Central memory CD4-positive, alpha-beta T cell (primary cell): ENCODE measurements at regions not wholly inside any gene's neighbourhood (a gene's known extent, or its start where the extent isn't known, plus 50 kb on each side); places are given as distances from the start of the nearest gene placed in this dataset.
"Not testable (repeated sequence)": the region's sequence is repeated elsewhere in the genome, so short reads cannot be mapped to it uniquely, and the experiment has no call there.

Source experiments
- DNase-seq: peaks from one replicate; pipeline ENCODE4 v3.0.0; 2022

DNA sequence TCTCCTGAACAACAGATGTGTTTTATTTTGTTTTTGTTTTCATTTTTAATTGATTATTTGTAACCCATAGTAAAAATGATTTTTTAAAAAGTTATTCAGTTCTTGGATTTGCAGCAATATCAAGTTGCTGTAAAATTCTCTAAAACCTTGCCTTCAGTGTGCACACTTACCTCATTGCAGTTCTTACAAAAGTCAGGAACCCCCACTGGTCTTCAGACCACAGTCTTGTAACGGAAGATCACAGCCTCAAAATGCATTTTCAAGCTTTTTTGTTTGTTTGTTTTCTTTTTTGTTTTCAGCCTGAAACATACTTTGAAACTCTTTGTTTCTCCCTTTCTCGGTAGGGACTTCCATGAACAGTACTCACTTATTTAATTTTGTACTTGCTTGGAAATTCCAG is 1012.8 kb upstream of the GYPC start:
- no peak for DNase-seq

DNA sequence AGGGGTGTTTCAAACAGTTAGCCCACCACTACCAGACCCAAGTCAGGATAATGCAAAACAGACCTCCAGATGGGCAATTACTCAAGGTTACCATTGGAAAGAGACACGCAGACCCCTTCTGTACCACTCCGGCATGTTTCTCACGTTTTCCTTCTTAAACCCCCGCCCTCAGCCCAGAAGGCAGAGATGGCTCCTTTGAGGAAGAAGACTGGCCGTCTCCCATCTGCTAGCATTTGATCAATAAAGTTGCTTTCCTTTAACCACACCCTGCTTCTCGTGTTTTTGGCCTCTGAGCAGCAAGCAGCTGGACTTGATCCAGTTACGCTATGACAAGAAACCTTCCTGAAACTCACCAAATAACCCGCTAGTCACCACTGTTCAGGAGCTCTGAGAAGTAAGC is 1012.4 kb upstream of the GYPC start:
- DNase-seq: no peak

DNA sequence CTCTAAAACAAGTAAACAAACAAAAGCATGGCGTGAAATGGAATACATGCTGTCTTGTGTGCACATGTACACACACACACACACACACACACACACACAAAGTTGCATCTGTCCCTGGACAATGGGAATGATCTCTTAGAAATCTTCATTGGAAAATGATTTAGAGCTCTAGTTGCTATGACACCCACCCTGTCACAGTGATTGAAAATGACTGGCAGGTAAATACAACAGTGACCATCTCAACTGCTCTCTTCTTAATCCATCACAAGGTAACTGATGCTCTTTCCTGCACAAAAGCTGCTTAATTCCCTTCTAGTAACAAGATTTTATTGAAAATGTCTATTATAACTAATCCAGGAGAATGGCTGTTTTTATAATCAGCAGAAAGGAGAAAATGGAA is 1011.7 kb upstream of the GYPC start:
- no peak for DNase-seq

DNA sequence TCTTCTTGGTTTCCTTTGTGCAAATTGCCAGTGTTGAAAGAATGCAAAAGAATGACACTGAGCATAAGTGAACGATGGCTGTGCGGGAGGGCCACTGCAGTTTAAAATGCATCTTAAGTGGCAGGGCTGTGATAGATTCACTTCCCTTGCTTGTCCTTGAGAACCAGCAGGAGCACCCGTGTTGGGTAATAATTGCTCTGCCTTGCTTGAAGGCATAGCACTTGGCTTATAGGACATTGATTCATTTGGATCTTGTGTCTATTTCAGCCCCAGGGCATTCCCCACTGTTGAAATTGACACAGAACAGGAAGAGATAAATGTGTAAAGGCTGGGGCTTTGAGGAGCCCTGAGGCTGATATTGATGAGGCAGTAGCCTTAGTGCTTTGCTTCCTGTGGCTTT is 1003.7 kb upstream of the GYPC start:
- DNase-seq: no peak

DNA sequence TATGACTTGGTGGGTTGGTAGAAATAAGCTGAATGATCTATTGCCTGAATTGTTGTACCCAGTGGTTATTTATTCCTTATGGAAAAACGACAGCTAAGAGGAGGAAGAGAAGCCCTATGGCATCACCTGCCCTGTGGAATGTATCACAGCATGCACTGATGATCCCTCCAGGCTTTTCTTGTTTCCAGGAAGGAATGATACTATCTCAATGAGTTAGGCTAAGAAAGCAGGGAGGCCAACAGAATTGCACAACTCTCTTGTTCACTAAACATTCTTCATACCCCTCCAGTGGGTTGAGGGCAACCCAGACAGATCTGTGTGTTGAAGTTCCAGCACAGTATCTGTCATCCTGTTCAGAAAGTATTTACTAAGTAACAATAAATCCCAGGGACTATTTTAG is 1001.7 kb upstream of the GYPC start:
- no peak for DNase-seq

DNA sequence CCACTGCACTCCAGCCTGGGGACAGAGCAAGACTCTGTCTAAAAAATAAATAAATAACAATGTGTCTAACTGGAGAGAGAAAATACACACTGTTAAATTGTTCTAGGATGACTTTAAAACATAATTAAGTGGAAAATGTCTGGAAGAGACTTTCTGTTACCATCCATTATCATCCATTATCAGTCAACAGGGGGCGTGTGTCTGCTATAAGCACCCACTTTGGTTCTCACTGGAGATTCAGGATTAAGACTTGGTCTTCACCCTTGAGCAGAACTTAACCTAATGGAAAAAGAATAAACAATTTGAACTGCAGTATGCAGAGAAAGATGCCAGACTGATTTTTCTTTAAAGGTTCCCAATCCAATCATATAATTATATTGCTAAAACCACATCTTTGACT is 999.8 kb upstream of the GYPC start:
- DNase-seq: no peak

DNA sequence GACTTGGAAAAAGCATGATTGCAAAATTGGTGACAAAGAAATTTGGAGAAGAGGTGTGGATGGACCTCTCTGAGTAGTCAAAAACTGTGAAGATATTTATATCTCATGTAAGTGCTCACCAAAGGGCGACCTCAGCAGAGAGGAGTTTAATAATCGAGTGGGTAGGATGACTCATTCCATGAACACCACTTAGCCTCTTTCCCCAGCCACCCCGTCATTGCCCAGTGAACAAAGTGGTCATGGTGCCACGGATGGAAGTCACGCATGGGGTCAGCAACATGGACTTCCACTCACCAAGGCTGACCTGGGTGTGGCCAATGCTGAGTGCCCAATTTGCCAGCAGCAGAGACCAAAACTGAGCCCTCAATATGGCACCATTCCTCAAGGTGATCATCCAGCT is 997.4 kb upstream of the GYPC start:
- DNase-seq: no peak

DNA sequence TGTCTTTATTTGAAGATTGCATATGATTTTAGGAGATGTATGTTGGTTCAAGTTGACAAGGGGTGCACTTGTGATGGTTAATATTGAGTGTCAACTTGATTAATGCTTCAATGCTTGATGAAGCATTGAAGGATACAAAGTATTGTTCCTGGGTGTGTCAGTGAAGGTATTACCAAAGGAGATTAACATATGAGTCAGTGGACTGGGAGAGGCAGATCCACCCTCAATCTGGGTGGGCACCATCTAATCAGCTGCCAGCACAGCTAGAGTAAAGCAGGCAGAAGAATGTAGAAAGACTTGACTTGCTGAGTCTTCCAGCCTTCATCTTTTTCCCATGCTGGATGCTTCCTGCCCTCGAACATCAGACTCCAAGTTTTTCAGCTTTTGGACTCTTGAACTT is 995.6 kb upstream of the GYPC start:
- DNase-seq: not testable (repeated sequence)

DNA sequence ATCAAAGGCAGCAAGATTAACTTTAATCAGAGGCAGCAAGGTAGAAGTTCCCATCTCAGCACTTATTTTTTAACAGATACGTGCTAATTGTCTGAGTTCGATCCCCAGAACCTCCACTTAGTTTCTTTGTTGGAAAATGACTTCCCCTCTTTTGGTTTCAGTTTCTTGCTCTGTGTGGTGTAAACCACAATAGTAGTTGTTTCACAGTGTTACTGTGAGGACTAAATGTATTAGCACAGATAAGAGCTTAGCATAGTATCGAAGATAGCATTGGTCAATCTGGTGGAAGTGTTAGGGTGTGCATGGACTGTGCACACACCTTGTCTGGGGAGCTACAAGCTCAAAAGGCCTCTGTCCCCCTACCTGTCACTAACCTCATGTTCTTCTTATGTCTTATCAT is 988.3 kb upstream of the GYPC start:
- DNase-seq: no peak

DNA sequence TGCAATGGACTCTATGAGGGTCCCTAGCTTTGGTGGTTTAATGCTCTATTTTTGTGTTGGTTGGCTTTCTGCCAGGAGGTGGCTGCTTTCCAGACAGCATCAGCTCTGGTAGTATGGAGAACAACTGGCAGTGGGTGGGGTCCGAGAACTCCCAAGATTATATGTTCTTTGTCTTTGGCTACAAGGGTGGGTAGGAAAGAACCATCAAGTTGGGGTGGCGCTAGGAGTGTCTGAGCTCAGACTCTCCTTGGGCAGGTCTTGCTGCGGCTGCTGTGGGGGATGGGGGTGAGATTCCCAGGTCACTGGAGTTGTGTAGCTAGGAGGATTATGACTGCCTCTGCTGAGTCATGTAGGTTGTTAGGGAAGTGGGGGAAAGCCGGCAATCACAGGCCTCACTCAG is 976.1 kb upstream of the GYPC start:
- no peak for DNase-seq

DNA sequence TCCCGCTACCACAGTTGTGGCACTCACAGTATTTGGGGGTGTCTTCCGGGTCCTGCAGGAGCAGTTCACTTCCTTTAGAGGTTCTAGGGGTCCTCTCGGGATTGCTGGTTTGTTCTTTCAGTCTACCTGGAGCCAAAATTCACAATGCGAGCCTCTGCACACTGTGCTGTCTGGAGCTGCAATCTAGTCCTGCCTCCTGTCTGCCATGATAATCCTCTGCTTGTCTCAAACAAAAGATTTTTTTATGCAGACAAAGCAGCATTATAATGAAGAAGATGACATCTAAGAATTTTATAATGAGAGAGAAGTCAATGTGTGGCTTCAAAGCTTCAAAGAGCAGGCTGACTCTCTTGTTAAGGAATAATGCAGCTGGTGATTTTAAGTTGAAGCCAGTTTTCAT is 975.1 kb upstream of the GYPC start:
- no peak for DNase-seq

DNA sequence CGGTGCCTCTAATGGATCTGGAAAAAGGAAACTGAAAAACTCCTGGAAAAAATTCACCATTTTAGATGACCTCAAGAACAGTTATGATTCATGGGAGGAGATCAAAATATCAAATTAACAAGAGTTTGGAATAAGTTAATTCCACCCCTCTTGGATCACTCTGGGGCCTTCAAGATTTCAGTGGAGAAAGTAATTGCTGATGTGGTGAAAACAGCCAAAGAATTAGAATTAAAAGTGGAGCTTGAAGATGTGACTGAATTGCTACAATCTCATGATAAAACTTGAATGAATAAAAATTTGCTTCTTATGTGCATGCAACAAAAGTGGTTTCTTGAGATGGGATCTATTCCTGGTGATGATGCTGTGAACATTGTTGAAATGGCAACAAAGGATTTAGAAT is 974.4 kb upstream of the GYPC start:
- no peak for DNase-seq

DNA sequence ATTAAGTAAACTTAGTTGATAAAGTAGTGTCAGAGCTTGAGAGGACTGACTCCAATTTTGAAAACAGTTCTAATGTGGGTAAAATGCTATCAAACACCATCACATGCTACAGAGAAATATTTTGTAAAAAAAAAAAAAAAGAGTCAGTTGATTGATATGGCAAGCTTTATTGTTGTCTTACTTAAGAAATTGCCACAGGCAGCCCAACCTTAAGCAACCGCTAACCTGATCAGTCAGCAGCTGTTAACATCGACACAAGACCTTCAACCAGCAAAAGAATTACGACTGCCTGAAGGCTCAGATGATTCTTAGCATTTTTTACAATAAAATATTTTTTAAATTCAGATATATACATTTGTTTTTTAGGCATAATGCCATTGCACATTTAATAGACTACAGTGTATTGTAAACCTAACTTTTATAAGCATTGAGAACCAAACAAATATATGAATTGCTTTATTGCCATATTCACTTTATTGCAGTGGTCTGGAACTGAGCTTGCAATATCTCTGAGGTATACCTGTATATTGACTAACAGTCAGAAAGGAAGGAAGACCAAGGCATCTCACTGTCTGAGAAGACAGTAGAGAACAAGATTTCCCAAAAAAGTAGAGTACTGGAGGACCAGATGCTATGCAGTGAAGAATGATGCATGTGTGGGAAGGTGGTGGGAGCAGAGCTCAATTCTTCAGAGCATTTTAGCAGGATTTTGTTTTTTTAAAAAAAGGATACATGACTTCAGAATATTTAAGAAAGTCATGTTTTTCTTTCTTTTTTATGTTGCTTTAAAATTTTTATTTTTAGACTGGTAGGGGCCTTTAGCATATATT is 973.8 kb upstream of the GYPC start:
- DNase-seq: no peak

DNA sequence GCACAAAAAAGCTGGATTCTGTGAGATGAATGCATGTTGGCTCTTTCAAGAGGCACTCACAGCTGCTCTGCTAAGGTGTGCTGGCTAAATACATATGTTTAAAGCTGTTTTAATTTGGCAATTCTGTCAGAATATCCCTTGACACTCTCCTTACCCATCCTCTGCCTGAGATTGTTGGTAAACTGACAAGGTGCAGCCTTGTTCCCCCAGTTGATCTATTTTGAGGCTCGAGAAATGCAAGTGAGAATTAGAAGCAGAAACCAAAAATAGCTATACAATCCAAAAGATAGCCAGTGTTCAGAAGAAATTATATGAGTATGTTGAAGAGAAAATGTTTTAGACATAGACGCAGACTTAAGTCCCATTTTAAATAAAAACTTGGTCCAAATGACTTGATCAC is 971.7 kb upstream of the GYPC start:
- no peak for DNase-seq

DNA sequence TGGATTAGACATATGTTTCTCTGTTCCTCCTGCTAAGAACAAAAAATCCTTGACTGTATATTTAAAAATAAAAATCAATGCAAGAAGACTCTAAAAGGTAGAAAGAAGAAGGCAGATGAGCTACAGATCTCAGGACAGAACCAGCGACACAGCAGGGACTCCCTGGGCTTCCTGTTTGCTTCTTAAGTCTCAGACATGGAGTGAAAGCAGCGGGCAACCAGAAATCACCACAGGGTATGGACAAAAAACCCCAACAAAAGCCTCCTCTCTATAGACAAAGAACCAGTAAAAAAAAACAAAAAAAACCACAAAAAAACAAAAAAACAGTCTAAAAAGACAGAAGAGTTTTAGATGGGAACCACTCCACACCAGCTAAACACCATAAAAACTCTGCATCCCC is 971.0 kb upstream of the GYPC start:
- DNase-seq: no peak

DNA sequence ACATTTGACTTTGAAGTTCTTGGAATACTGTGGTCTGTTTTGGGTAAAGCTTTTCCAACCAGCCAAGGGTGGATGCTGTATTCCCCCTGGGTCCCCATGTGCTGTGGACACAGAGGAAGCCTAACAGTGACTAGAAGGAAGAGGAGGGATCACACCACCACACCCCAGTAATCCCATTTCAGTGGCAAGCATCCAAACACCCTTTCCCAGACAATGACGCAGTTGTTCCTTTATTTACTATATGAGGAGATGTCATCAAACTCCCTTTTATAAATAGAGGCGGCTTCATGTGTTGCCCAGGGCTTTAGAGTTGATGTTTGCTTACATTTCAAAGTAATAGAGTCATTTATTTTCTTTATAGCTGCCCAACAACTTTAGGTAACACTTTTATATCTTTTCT is 959.4 kb upstream of the GYPC start:
- no peak for DNase-seq

DNA sequence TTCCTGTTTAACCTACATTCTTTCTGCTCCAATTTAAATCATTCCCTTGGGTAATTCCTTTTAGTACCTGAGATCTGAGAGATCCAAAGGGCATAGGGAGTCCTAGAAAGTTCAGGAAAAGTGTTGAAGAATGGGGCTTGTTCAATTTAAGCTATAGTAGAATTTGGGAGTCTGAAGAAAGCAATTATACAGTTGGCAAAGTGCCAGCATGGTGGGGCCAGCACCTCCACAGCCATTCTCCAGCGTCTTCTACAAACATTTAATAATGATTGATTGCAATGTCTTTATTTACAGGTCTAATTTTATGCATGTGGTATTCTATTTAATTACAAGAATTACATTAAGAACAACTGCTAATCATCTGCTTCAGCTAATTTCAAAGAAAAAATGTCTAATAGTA is 957.7 kb upstream of the GYPC start:
- no peak for DNase-seq

DNA sequence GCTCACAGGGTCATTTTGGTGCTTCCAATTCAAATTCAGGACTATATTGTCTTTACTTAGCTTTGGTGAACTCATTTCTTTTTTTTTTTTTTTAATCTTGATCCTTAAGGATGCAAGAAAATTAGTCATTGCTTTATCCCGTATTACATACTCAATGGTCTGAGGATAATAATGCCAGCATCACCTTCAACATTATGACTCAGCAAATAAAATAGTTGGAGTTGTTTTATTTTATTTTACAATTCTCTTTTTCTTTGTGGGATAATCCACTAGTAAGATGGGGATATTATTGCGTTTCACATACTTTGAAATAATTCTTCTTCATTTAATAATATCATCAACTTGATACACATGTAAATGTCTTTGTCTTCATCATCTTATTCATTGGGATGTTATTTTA is 954.9 kb upstream of the GYPC start:
- no peak for DNase-seq

DNA sequence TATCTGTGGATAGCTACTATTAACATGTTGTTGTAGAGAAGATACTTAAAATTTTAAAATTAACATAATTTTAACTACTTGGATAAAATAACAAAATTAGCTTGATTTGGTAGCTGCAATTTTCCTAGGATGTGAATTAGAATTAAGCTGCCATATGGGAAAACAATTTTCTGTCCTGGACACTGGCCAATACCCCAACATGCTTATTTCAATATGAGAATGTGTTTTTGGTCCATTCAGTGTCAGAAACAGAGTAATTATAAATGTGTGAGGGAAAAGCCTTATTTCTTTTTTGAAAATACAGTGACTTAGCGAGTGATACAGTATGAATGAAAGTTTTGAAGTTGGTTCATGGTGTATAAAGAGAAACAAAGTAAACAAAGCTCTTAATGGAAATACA is 948.3 kb upstream of the GYPC start:
- DNase-seq: no peak

DNA sequence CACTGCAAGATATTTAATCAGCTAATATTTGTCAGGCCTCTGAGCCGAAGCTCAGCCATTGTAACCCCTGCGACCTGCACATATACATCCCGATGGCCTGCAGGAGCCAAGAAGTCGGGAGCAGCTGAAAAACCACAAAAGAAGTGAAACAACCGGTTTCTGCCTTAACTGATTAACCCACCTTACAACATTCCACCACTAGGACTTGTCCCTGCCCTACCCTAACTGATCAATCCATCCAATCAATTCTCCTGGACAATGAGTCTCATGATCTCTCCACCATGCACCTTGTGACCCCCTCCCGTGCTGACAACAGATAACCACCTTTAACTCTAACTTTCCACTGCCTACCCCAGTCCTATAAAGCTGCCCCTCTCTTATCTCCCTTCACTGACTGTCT is 945.4 kb upstream of the GYPC start:
- DNase-seq: no peak

DNA sequence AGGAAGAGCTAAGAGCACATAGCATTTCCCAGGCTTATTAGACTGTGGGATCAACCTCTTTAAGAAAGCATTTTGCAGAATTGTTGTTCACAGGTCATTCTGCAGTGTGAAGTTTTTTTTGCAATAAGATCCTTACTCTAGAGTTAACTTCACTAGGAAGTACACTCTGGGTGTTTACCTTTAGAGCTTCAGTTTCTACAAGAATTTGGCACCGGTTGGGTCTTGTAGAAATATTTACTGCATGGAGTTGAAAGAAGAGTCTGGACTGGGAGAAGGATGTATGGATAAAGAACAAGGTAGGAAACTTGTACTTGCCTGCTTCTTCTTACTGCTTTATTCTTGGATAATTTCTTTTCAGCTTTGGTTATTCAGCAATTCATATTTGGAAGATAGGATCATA is 944.9 kb upstream of the GYPC start:
- no peak for DNase-seq

DNA sequence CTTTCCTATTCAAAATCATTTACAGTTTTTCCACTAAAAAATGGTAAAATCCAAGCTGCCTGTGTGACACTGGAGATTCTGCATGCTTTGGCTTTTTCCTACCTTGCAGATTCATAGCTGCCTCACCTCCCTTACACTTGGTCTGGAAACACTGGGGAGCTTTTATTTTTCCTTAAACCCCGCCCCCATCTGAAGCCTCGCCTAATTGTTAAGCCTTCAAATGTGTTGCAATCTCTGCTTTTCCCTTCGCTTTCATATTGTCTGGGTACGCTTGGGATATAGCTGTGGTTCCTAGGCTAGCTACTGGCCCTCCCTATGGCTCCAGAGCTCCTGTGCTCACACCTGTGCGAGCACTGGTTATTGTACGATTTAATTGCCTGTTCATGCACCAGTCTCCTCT is 942.4 kb upstream of the GYPC start:
- DNase-seq: no peak

DNA sequence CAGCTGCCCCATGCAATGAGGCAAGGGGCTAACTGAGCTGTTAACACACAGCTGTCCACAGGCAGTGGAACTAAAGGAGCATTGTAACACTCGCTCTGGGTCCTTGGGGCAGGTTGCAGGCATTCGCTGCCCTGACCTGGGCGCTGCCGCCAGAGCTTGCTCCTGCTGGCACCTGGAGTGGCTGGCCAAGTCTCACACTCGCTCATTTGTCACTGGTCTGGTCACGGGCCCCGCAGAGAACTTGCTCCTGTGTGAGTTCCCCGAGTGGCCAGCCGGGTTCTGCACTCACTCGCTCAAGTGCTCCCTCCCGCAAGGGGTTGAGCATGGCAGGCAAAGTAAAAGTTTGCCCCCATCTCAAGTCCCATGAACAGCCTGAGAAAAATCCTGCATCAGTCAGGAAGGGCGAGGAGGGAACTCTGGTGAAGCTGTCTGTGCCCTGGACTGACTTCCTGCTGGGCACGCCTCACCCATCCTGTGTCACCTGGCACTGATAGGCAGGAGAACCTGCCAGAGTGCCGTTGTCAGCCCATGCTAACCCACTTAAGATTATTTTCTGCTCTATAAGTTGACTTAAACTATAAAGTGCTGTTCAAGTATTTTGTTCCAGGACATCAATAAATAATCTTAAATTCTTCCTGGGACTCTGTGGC is 934.8 kb upstream of the GYPC start:
- DNase-seq: no peak

DNA sequence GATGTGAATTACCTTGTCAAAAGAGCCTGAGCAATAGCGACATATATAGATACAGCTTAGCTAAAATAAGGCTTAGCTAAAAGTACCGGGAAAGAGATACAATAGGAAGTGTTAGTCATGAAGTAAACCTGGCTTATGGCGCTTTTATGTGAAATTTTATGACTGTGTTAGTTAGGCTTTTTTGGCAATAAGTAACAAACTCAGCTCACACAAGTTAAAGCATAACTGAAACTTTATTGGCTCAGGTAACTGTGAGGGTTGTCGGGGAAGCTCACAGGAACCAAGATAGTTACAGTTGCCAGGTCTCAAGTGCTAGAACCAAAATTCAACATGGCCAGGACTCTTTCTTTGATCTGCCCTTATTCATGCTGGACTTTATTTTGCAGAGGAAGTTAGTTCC is 925.0 kb upstream of the GYPC start:
- DNase-seq: no peak

DNA sequence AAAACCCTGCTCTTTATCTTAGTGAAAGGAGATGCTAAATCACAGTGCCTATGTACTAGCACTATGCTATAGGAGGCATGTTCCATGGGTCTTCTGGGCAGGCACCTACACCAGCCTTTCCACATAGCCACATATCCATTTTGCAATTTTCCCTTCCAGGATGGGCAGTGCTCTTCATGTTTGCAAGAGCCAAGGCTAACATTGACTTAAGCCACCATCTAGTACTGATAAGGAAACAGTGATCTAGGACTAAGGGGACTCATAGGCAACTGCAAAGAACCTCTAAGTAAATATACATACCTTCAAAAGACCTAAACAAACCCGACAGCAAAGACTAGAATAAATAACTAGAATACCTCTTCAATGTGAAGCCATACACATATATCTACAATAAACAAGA is 919.7 kb upstream of the GYPC start:
- no peak for DNase-seq
